HCT116 (cell line): ENCODE measurements at regions not wholly inside any gene's neighbourhood (a gene's known extent, or its start where the extent isn't known, plus 50 kb on each side); places are given as distances from the start of the nearest gene placed in this dataset.

Source experiments
- ATAC-seq: fragments of 200-7000 bp; cut with Tn5 transposase; 2 replicates; pipeline ENCODE4 v1.9.1; 2020; ENCODE audit warnings: mild to moderate bottlenecking, moderate library complexity
- BruUV-seq: library from RNA; stranded (reverse); fragments of 400-500 nt; replicated peaks from 2 replicates; lab custom pipeline; 2021; lab: Mats Ljungman, UMichigan
- CTCF ChIA-PET: fragments of 300-600 bp; sonication (Branson Sonifier 250); formaldehyde crosslinking; loops from one replicate; lab custom pipeline; 2021; ENCODE audit warnings: antibody characterized with exemption; lab: Charles Lee
- POLR2A ChIA-PET: fragments of 300-600, 350-600 bp; sonication (Branson Sonifier 250); formaldehyde crosslinking; loops from one replicate; lab custom pipeline; 2021; ENCODE audit warnings: antibody characterized with exemption; lab: Charles Lee
- RAD21 ChIA-PET, 2 experiments: fragments of 300-600 bp; sonication (Branson Sonifier 250); formaldehyde crosslinking; loops; one replicate each; lab custom pipeline; 2023; ENCODE audit warnings: low total read pairs in 2 of 2; ENCODE audit not compliant: uncharacterized antibody in 2 of 2, unreplicated experiment in 2 of 2, low non-redundant PET in 1 of 2; lab: Charles Lee
- DNase-seq: peaks from one replicate; pipeline ENCODE4 v3.0.0-alpha.2; 2010; ENCODE audit warnings: low read depth, low spot score
- H2AFZ ChIP-seq: fragments of 200-600 bp; shearing (Covaris generic), sonication (generic); 2 replicates; pipeline ENCODE4 v1.6.1; 2017; ENCODE audit warnings: low read depth, mixed run types, mixed read lengths, antibody characterized with exemption, low read length; ENCODE audit not compliant: poor library complexity, severe bottlenecking
- H3K27ac ChIP-seq: 2 replicates; pipeline ENCODE4 v1.5.1; 2012; ENCODE audit warnings: low read depth, low read length
- H3K27me3 ChIP-seq: fragments of 200-600 bp; sonication (generic); 2 replicates; pipeline ENCODE4 v1.6.1; 2016; ENCODE audit warnings: mixed run types, low read length, mixed read lengths; ENCODE audit not compliant: insufficient read depth
- H3K36me3 ChIP-seq, 2 experiments: fragments of 200-500 bp in 1 of 2; fragments of 200-600 bp in 1 of 2; sonication (Bioruptor generic) in 1 of 2; sonication (generic) in 1 of 2; 2 replicates each; pipeline versions ENCODE4 v1.5.1 to v1.6.1; 2014 to 2016; ENCODE audit warnings: low read length in 2 of 2, inconsistent platforms in 1 of 2, mixed read lengths in 1 of 2, mixed run types in 1 of 2; ENCODE audit not compliant: insufficient read depth in 2 of 2, control insufficient read depth in 1 of 2
- H3K4me1 ChIP-seq, 2 experiments: fragments of 200-600 bp in 1 of 2; sonication (generic) in 1 of 2; 2 replicates each; pipeline versions ENCODE4 v1.5.1 to v1.6.1; 2012 to 2017; ENCODE audit warnings: low read length in 2 of 2, inconsistent platforms in 1 of 2, mild to moderate bottlenecking in 1 of 2, mixed read lengths in 1 of 2, mixed run types in 1 of 2, moderate library complexity in 1 of 2; ENCODE audit not compliant: insufficient read depth in 2 of 2, control insufficient read depth in 1 of 2
- H3K4me2 ChIP-seq: fragments of 200-600 bp; sonication (generic); 2 replicates; pipeline ENCODE4 v1.6.1; 2017; ENCODE audit warnings: mixed run types, low read length, mixed read lengths
- H3K4me3 ChIP-seq, 2 experiments: fragments of 200-600 bp in 1 of 2; sonication (generic) in 1 of 2; replicated peaks in 1 of 2; 2 replicates each; pipeline ENCODE4 v1.5.1; 2011 to 2016; ENCODE audit warnings: low read length in 2 of 2, control low read depth in 1 of 2, low read depth in 1 of 2, mild to moderate bottlenecking in 1 of 2, mixed read lengths in 1 of 2, mixed run types in 1 of 2
- H3K79me2 ChIP-seq: fragments of 200-600 bp; sonication (generic); 2 replicates; pipeline ENCODE4 v1.6.1; 2017; ENCODE audit warnings: mild to moderate bottlenecking, mixed run types, low read length, moderate library complexity, mixed read lengths; ENCODE audit not compliant: insufficient read depth
- H3K9ac ChIP-seq: fragments of 200-600 bp; sonication (generic); 2 replicates; pipeline ENCODE4 v1.6.1; 2016; ENCODE audit warnings: low read length, mixed read lengths
- H3K9me2 ChIP-seq: fragments of 200-600 bp; sonication (generic), shearing (Covaris generic); 2 replicates; pipeline ENCODE4 v1.6.1; 2017; ENCODE audit warnings: mixed run types, mild to moderate bottlenecking, moderate library complexity; ENCODE audit not compliant: insufficient read depth
- H3K9me3 ChIP-seq, 2 experiments: fragments of 200-500 bp in 1 of 2; fragments of 200-600 bp in 1 of 2; sonication (Bioruptor generic) in 1 of 2; sonication (generic) in 1 of 2; 2 replicates each; pipeline ENCODE4 v1.6.1; 2014 to 2017; ENCODE audit warnings: low read length in 2 of 2, mixed read lengths in 2 of 2, inconsistent platforms in 1 of 2, low read depth in 1 of 2, mild to moderate bottlenecking in 1 of 2, mixed run types in 1 of 2, moderate library complexity in 1 of 2; ENCODE audit not compliant: control insufficient read depth in 1 of 2, insufficient read depth in 1 of 2
- H4K20me1 ChIP-seq: fragments of 200-600 bp; sonication (generic), shearing (Covaris generic); 2 replicates; pipeline ENCODE4 v1.6.1; 2017; ENCODE audit warnings: mixed run types, mild to moderate bottlenecking, moderate library complexity; ENCODE audit not compliant: insufficient read depth
- ATF3 ChIP-seq: IDR thresholded peaks from 2 replicates; pipeline ENCODE4 v1.6.1; 2012
- CBX3 ChIP-seq: IDR thresholded peaks from 2 replicates; pipeline ENCODE4 v1.6.1; 2012; ENCODE audit warnings: low read depth
- CEBPB ChIP-seq: IDR thresholded peaks from 2 replicates; pipeline ENCODE4 v1.6.1; 2012; ENCODE audit warnings: low read depth
- CTCF ChIP-seq, 3 experiments: fragments of 200-600 bp in 1 of 3; sonication (generic) in 1 of 3; IDR thresholded peaks in 2 of 3; conservative IDR thresholded peaks in 1 of 3; 2 replicates each; pipeline ENCODE4 v1.5.1; 2012 to 2017; ENCODE audit warnings: low read depth in 2 of 3, low read length in 2 of 3, antibody characterized with exemption in 1 of 3, borderline replicate concordance in 1 of 3, control low read depth in 1 of 3, mild to moderate bottlenecking in 1 of 3, mixed read lengths in 1 of 3, mixed run types in 1 of 3, moderate library complexity in 1 of 3; ENCODE audit not compliant: insufficient read depth in 1 of 3
- EGR1 ChIP-seq: IDR thresholded peaks from 2 replicates; pipeline ENCODE4 v1.6.1; 2012; ENCODE audit warnings: low read depth
- ELF1 ChIP-seq: IDR thresholded peaks from 2 replicates; pipeline ENCODE4 v1.6.1; 2012; ENCODE audit warnings: low read depth, borderline replicate concordance
- EZH2 ChIP-seq: fragments of 200-600 bp; sonication (generic); IDR thresholded peaks from 2 replicates; pipeline ENCODE4 v1.6.1; 2017; ENCODE audit warnings: antibody characterized with exemption, mixed run types
- FOSL1 ChIP-seq: IDR thresholded peaks from 2 replicates; pipeline ENCODE4 v1.6.1; 2012; ENCODE audit warnings: low read depth
- JUND ChIP-seq: IDR thresholded peaks from 2 replicates; pipeline ENCODE4 v1.6.1; 2012
- MAX ChIP-seq: IDR thresholded peaks from 2 replicates; pipeline ENCODE4 v1.6.1; 2012
- POLR2A ChIP-seq: IDR thresholded peaks from 2 replicates; pipeline ENCODE4 v1.7.0; 2011; ENCODE audit warnings: borderline replicate concordance; ENCODE audit not compliant: insufficient read depth, insufficient read length; ENCODE audit errors: extremely low read depth
- RAD21 ChIP-seq: IDR thresholded peaks from 2 replicates; pipeline ENCODE4 v1.6.1; 2012; ENCODE audit warnings: low read depth, mild to moderate bottlenecking
- REST ChIP-seq: IDR thresholded peaks from 2 replicates; pipeline ENCODE4 v1.6.1; 2012; ENCODE audit warnings: low read depth
- SIN3A ChIP-seq: IDR thresholded peaks from 2 replicates; pipeline ENCODE4 v1.6.1; 2012; ENCODE audit warnings: low read depth
- SP1 ChIP-seq: IDR thresholded peaks from 2 replicates; pipeline ENCODE4 v1.6.1; 2012; ENCODE audit warnings: low read depth
- SRF ChIP-seq: IDR thresholded peaks from 2 replicates; pipeline ENCODE4 v1.6.1; 2012; ENCODE audit warnings: low read depth
- TCF7L2 ChIP-seq: IDR thresholded peaks from 2 replicates; pipeline ENCODE4 v1.7.0; 2011; ENCODE audit warnings: borderline replicate concordance, inconsistent platforms; ENCODE audit not compliant: insufficient read depth, insufficient read length; ENCODE audit errors: extremely low read depth
- YY1 ChIP-seq: IDR thresholded peaks from 2 replicates; pipeline ENCODE4 v1.6.1; 2011; ENCODE audit warnings: low read length, low read depth, moderate library complexity, mild to moderate bottlenecking; ENCODE audit not compliant: insufficient replicate concordance; ENCODE audit errors: extremely low read depth
- ZBTB33 ChIP-seq: IDR thresholded peaks from 2 replicates; pipeline ENCODE4 v1.6.1; 2011; ENCODE audit warnings: mild to moderate bottlenecking, low read length, moderate library complexity; ENCODE audit not compliant: insufficient replicate concordance; ENCODE audit errors: extremely low read depth
- ZFX ChIP-seq: fragments of 450-650 bp; IDR thresholded peaks from 2 replicates; pipeline ENCODE4 v1.6.1; 2017
- ZNF274 ChIP-seq: fragments of 200-500 bp; sonication (Bioruptor generic); IDR thresholded peaks from 2 replicates; pipeline ENCODE4 v1.6.1; 2014; ENCODE audit warnings: mild to moderate bottlenecking, low read depth, low read length, inconsistent platforms
- intact Hi-C: fragments of 100-400 bp; cut with micrococcal nuclease; formaldehyde crosslinking; loops from 2 replicates; pipeline ENCODE4 v1.10.0; 2022

- Histone ChIP-seq H3K9me2 (no peaks in the 10 kb centered on the region), H4K20me1 (no peaks in the 10 kb centered on the region), H3K4me3 (no peak overlapping the region; a peak in 1 of 4 replicates), H3K9me3 (no peaks in the 10 kb centered on the region), H3K36me3 (0 out of 4 replicates have a peak, but pooled peaks cover 0 to 3% of the 10 kb centered on the region in 2 experiments), H3K4me1 (peaks cover 24 to 61% of the 10 kb centered on the region in 2 experiments), H3K4me2 (peak overlapping the region; percentile 54), H3K27ac (peak overlapping the region; percentile 37; the same call in 1 of the 2 replicates), H2AFZ (peak overlapping the region; percentile 88), H3K27me3 (no peaks in the 10 kb centered on the region), H3K9ac (0 out of 2 replicates have a peak overlapping the region, but pooled peaks have one; percentile 4), H3K79me2 (no peaks in the 10 kb centered on the region)
- RAD21 ChIA-PET, result no interaction called here
- BruUV-seq, result no TSS peak
- intact Hi-C loops, result loop anchor here (10.0 kb wide), 1 partner anchor 1272 kb away; the partner anchor contains the start of gene NECTIN3
- CTCF ChIA-PET, result interaction anchor here (0.8 to 1.0 kb wide), 3 partner anchors 10 to 610 kb away, joined by 3 to 9 read pairs (median 3); no protein-coding TSS in a partner anchor
- peak; percentile 54 for DNase-seq
- ATAC-seq, result peak; percentile 63
- POLR2A ChIA-PET, result interaction anchor here (1.4 kb wide), 1 partner anchor 123 kb away, joined by 3 read pairs; no protein-coding TSS in a partner anchor
- TF ChIP-seq CTCF (IDR thresholded peaks at IDR 0.05 in 2 of 3, conservative IDR thresholded peaks at IDR 0.05 in 1 of 3; ENCODE audit: borderline replicate concordance in 1 of 3, insufficient read depth in 1 of 3, low read depth in 2 of 3, low read length in 2 of 3) (peak in 2 of 3 experiments; percentile 60 to 63; a peak in 4 of 6 replicates), SP1 (peak; percentile 41), SIN3A (no peak), TCF7L2 (no peak), POLR2A (no peak), ZBTB33 (no peak), FOSL1 (0 out of 2 replicates have a peak, but pooled peaks have one; percentile 36), ZNF274 (no peak), EGR1 (peak; percentile 60), ATF3 (no peak), CEBPB (no peak), CBX3 (no peak; the same call in 1 of the 2 replicates), ZFX (no peak), SRF (no peak), YY1 (no peak), REST (no peak), RAD21 (peak; percentile 18), ELF1 (no peak), MAX (no peak), JUND (peak; percentile 17; the same call in 1 of the 2 replicates), EZH2 (no peak)
Observed at GRCh38 chr3:109803274-109803673, 465.9 kb upstream of the DPPA4 start.
